ENCODE measurements at regions not wholly inside any gene's neighbourhood (a gene's known extent, or its start where the extent isn't known, plus 50 kb on each side); places are given as distances from the start of the nearest gene placed in this dataset.

GRCh38 chr11:38254913-38255312, 1656.9 kb upstream of the RAG2 start:
- no peak for DNase-seq

- DNase-seq, result no peak
Measured at GRCh38 chr11:38252620-38253019, 1654.6 kb upstream of the RAG2 start.

- DNase-seq, result no peak
Measured at GRCh38 chr11:38246451-38246850, 1648.4 kb upstream of the RAG2 start.

GRCh38 chr11:38226684-38227083, 1628.6 kb upstream of the RAG2 start:
- no peak for DNase-seq

GRCh38 chr11:38221295-38221694, 1623.3 kb upstream of the RAG2 start:
- no peak for DNase-seq

- no peak for DNase-seq
Measured at GRCh38 chr11:38219636-38220035, 1621.6 kb upstream of the RAG2 start.

GRCh38 chr11:38208951-38209350, 1610.9 kb upstream of the RAG2 start:
- DNase-seq, result no peak

GRCh38 chr11:38206663-38207062, 1608.6 kb upstream of the RAG2 start:
- DNase-seq, result no peak

GRCh38 chr11:38191101-38191500, 1593.1 kb upstream of the RAG2 start:
- DNase-seq, result no peak

- no peak for DNase-seq
Measured at GRCh38 chr11:38182126-38182866, 1584.3 kb upstream of the RAG2 start.

GRCh38 chr11:38176686-38177322, 1578.8 kb upstream of the RAG2 start:
- DNase-seq, result no peak

GRCh38 chr11:38173676-38174075, 1575.6 kb upstream of the RAG2 start:
- no peak for DNase-seq

- no peak for DNase-seq
Measured at GRCh38 chr11:38169286-38169685, 1571.2 kb upstream of the RAG2 start.

GRCh38 chr11:38163526-38163925, 1565.5 kb upstream of the RAG2 start:
- no peak for DNase-seq

GRCh38 chr11:38160433-38160832, 1562.4 kb upstream of the RAG2 start:
- DNase-seq, result no peak

- DNase-seq, result no peak
Measured at GRCh38 chr11:38159038-38159437, 1561.0 kb upstream of the RAG2 start.

GRCh38 chr11:38156495-38157146, 1558.6 kb upstream of the RAG2 start:
- DNase-seq, result no peak

- DNase-seq, result no peak
Measured at GRCh38 chr11:38155856-38156255, 1557.8 kb upstream of the RAG2 start.

- DNase-seq, result no peak
Measured at GRCh38 chr11:38153985-38154384, 1555.9 kb upstream of the RAG2 start.

- no peak for DNase-seq
Measured at GRCh38 chr11:38143852-38144251, 1545.8 kb upstream of the RAG2 start.

GRCh38 chr11:38138972-38139371, 1540.9 kb upstream of the RAG2 start:
- no peak for DNase-seq

GRCh38 chr11:38136887-38137286, 1538.9 kb upstream of the RAG2 start:
- DNase-seq, result no peak

- no peak for DNase-seq
Measured at GRCh38 chr11:38131535-38131934, 1533.5 kb upstream of the RAG2 start.

- DNase-seq, result no peak
Measured at GRCh38 chr11:38130976-38131375, 1532.9 kb upstream of the RAG2 start.
